HCT116 (cell line): ENCODE measurements at regions not wholly inside any gene's neighbourhood (a gene's known extent, or its start where the extent isn't known, plus 50 kb on each side); places are given as distances from the start of the nearest gene placed in this dataset.

Experiments
- CBX3 ChIP-seq: IDR thresholded peaks from 2 replicates; pipeline ENCODE4 v1.6.1; 2012; ENCODE audit warnings: low read depth
- CTCF ChIP-seq, 3 experiments: fragments of 200-600 bp in 1 of 3; sonication (generic) in 1 of 3; IDR thresholded peaks in 2 of 3; conservative IDR thresholded peaks in 1 of 3; 2 replicates each; pipeline ENCODE4 v1.5.1; 2012 to 2017; ENCODE audit warnings: low read depth in 2 of 3, low read length in 2 of 3, antibody characterized with exemption in 1 of 3, borderline replicate concordance in 1 of 3, control low read depth in 1 of 3, mild to moderate bottlenecking in 1 of 3, mixed read lengths in 1 of 3, mixed run types in 1 of 3, moderate library complexity in 1 of 3; ENCODE audit not compliant: insufficient read depth in 1 of 3
- MAX ChIP-seq: IDR thresholded peaks from 2 replicates; pipeline ENCODE4 v1.6.1; 2012
- POLR2A ChIP-seq: IDR thresholded peaks from 2 replicates; pipeline ENCODE4 v1.7.0; 2011; ENCODE audit warnings: borderline replicate concordance; ENCODE audit not compliant: insufficient read depth, insufficient read length; ENCODE audit errors: extremely low read depth
- RAD21 ChIP-seq: IDR thresholded peaks from 2 replicates; pipeline ENCODE4 v1.6.1; 2012; ENCODE audit warnings: low read depth, mild to moderate bottlenecking

DNA sequence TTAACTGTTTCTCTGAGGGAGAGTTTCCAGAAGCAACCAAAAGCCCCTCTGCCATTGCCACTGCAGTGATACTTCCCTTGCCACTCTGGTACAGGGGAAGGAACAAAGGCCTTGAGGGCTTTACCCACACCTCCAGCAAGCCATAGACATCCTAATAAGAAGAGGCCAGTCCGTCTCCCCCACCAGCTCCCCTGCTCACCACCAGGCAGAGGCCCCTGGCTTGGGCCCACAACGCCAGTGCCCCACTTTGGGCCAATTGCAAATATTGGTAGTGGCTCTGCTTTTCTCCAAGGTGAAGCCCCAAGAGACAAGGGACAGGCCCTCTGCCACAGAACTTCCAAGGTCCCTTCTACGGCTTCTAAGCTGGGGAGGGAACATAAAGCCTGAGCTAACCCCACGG, 833.0 kb downstream of the DACH1 start:
- TF ChIP-seq CBX3 (no peak), RAD21 (no peak), POLR2A (no peak), MAX (no peak), CTCF (IDR thresholded peaks at IDR 0.05 in 2 of 3, conservative IDR thresholded peaks at IDR 0.05 in 1 of 3; ENCODE audit: borderline replicate concordance in 1 of 3, insufficient read depth in 1 of 3, low read depth in 2 of 3, low read length in 2 of 3) (no peak)
